Stomach smooth muscle (tissue), 2 donors: ENCODE measurements at regions not wholly inside any gene's neighbourhood (a gene's known extent, or its start where the extent isn't known, plus 50 kb on each side); places are given as distances from the start of the nearest gene placed in this dataset.
A peak's percentile ranks its signal among the peaks of the same experiment; 100 is the strongest.

Experiments
- H3K27ac ChIP-seq: one replicate; pipeline ENCODE4 v1.7.0; 2013; ENCODE audit warnings: mild to moderate bottlenecking, low read length, inconsistent platforms
- H3K27me3 ChIP-seq, 2 donors: one replicate each; pipeline ENCODE4 v1.7.0; 2013; ENCODE audit warnings: low read length in 2 of 2; ENCODE audit not compliant: insufficient read depth in 2 of 2, control insufficient read depth in 1 of 2
- H3K36me3 ChIP-seq, 2 donors: one replicate each; pipeline ENCODE4 v1.7.0; 2013; ENCODE audit warnings: low read length in 2 of 2; ENCODE audit not compliant: control insufficient read depth in 2 of 2, insufficient read depth in 2 of 2
- H3K4me1 ChIP-seq: one replicate; pipeline ENCODE4 v1.7.0; 2013; ENCODE audit warnings: low read length; ENCODE audit not compliant: control insufficient read depth, insufficient read depth
- H3K4me3 ChIP-seq, 2 donors: one replicate each; pipeline ENCODE4 v1.7.0; 2013; ENCODE audit warnings: low read length in 2 of 2
- H3K9ac ChIP-seq, 2 donors: one replicate each; pipeline ENCODE4 v1.7.0; 2013; ENCODE audit warnings: low read length in 2 of 2, mild to moderate bottlenecking in 1 of 2
- H3K9me3 ChIP-seq, 2 donors: one replicate each; pipeline ENCODE4 v1.7.0; 2013; ENCODE audit warnings: low read length in 2 of 2; ENCODE audit not compliant: control insufficient read depth in 2 of 2
- donor health status: healthy.
- donor health status: Pancreatic carcinoma.

DNA sequence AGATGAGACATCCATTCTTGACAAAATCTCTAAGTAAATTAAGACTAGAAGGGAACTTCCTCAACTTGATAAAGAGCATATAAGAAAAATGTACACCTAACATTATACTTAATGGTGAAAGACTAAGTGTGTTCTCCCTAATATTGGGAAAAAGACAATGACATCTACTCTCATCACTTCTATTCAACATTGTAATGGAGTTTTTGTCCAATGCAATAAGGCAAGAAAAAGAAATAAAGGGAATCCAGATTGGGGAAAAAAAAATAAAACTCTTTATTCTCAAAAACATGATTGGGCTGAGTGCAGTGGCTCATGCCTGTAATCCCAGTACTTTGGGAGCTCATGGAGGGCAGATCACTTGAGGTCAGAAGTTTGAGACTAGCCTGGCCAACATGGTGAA, 131.1 kb upstream of the JUN start:
- H3K27ac ChIP-seq, result no peak overlapping the region
- H3K4me1 ChIP-seq, result no peaks in the 10 kb centered on the region
- H3K27me3 ChIP-seq, result no peaks in the 10 kb centered on the region
- no peak overlapping the region for H3K4me3 ChIP-seq
- no peaks in the 10 kb centered on the region for H3K36me3 ChIP-seq
- H3K9ac ChIP-seq, result no peak overlapping the region
- H3K9me3 ChIP-seq, result peaks cover 0 to 3% of the 10 kb centered on the region in 2 donors

- Histone ChIP-seq H3K36me3 (no peaks in the 10 kb centered on the region), H3K9ac (no peak overlapping the region), H3K27ac (no peak overlapping the region), H3K27me3 (no peaks in the 10 kb centered on the region), H3K9me3 (peaks cover 0 to 3% of the 10 kb centered on the region in 2 donors), H3K4me1 (peaks cover 6% of the 10 kb centered on the region), H3K4me3 (no peak overlapping the region)
These were observed 133.6 kb upstream of the JUN start for GRCh38 chr1:58917436-58917835.

DNA sequence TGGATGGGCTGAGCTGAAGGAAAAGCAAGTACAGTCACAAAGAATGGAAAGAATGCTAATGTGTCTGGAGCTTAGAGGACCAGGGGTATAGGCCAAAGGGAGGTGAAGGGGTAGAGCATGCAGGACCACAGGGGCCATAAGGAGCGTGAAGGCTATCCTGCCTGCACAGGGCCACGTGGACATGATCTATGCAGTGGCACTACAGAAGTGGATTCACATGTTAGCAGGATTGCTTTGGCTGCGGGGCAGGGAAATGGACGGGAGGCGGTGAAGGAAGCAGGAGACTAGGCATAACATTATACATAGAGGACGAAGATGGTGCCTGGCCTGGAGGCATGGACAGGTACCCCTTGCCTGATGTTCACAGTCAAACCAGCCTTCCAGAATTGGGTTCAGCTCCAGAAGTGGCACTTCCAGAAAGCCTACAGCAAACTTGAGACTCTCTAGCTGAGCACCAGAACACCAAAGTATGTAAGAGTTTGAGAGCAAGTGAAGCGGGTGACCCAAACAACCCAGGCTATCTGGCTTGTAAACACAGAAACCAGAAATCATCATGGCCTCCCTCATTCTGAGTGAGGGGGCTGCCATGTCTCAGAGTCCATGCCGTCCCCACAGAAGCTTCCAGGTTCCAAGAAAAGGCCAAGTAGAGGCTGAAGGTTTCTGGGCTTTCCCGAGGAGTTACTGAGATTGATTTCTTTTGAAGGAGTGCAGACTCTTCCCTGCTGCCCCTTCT, 135.5 kb upstream of the JUN start:
- H3K9ac ChIP-seq, result no peak overlapping the region
- peaks cover 0 to 3% of the 10 kb centered on the region in 2 donors for H3K9me3 ChIP-seq
- no peak overlapping the region for H3K4me3 ChIP-seq
- no peaks in the 10 kb centered on the region for H3K36me3 ChIP-seq
- no peak overlapping the region for H3K27ac ChIP-seq
- peaks cover 13% of the 10 kb centered on the region for H3K4me1 ChIP-seq
- no peaks in the 10 kb centered on the region for H3K27me3 ChIP-seq

DNA sequence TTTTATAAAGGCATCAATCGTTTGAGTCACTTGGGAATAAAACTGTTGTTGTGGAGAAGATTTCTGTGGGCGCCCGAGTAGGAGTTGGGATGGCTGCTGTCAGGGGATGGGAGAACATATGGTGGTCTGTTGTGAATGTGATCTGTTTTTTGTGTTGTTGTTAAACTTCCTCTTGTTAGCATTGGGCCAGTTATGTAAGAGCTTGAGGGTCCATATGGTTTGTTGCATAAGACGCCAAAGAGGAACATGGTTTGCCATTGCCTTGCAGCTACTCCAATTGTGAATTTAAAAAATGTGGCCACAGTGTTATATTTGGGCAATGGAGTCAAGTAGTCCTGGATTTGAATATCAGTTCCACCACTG, 136.1 kb upstream of the JUN start:
- Histone ChIP-seq H3K4me1 (peaks cover 13% of the 10 kb centered on the region), H3K9me3 (peaks cover 0 to 3% of the 10 kb centered on the region in 2 donors), H3K9ac (no peak overlapping the region), H3K27me3 (no peaks in the 10 kb centered on the region), H3K4me3 (no peak overlapping the region), H3K27ac (no peak overlapping the region), H3K36me3 (no peaks in the 10 kb centered on the region)

- peak overlapping the region; percentile 70 for H3K27ac ChIP-seq
- no peak overlapping the region for H3K9ac ChIP-seq
- no peaks in the 10 kb centered on the region for H3K27me3 ChIP-seq
- no peaks in the 10 kb centered on the region for H3K9me3 ChIP-seq
- H3K4me3 ChIP-seq, result no peak overlapping the region
- no peaks in the 10 kb centered on the region for H3K36me3 ChIP-seq
- H3K4me1 ChIP-seq, result peaks cover 13% of the 10 kb centered on the region
These were observed 137.5 kb upstream of the JUN start for GRCh38 chr1:58921342-58921741.

DNA sequence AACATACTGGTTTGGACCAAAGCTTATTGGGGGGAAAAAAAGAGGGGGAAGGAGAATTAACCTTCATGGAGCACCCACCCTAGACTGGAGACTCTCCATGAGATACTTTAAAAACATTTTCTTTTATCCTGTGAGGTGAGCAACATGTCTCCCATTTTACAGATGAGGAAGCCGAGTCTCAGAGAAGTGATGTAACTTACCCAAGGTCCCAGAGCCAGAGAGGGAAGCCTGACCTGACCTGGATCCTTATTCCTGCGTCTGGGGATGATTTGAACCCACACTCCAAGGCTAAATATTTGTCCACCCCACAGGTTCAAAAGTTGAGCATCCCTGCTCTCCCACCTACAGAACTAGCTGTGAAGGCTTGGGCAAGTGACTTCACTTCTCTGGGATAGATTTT, 137.9 kb upstream of the JUN start:
- Histone ChIP-seq H3K36me3 (no peaks in the 10 kb centered on the region), H3K9me3 (no peaks in the 10 kb centered on the region), H3K27me3 (no peaks in the 10 kb centered on the region), H3K4me1 (peaks cover 13% of the 10 kb centered on the region), H3K27ac (peak overlapping the region; percentile 70), H3K9ac (no peak overlapping the region), H3K4me3 (no peak overlapping the region)

- H3K36me3 ChIP-seq, result no peaks in the 10 kb centered on the region
- peak overlapping the region in 1 of 2 donors; percentile 36 for H3K9ac ChIP-seq
- H3K9me3 ChIP-seq, result no peaks in the 10 kb centered on the region
- H3K4me1 ChIP-seq, result peaks cover 14% of the 10 kb centered on the region
- peak overlapping the region; percentile 70 for H3K27ac ChIP-seq
- no peaks in the 10 kb centered on the region for H3K27me3 ChIP-seq
- H3K4me3 ChIP-seq, result peak overlapping the region in 1 of 2 donors; percentile 35
These were observed 138.6 kb upstream of the JUN start for GRCh38 chr1:58922302-58923089.

DNA sequence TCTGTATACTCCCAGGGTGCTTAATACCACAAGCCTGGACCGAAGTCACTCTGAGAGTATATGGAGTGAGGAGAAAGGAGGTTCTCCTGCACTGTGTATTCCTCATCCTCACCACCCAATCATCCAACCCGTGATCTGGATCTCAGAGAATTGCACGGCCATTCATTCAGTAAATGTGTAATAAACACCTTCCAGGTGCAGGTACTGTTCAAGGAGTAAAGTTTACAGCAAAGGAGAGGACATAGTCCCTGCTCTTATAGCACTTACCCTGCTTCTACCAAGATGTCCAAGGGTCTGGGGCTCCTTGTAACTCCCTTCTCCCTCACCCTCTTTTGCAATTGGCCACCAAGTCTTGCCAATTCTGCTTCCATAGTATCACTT, 139.2 kb upstream of the JUN start:
- Histone ChIP-seq H3K36me3 (no peaks in the 10 kb centered on the region), H3K4me3 (no peak overlapping the region), H3K9ac (no peak overlapping the region), H3K4me1 (peaks cover 16% of the 10 kb centered on the region), H3K27ac (peak overlapping the region; percentile 70), H3K27me3 (no peaks in the 10 kb centered on the region), H3K9me3 (no peaks in the 10 kb centered on the region)

DNA sequence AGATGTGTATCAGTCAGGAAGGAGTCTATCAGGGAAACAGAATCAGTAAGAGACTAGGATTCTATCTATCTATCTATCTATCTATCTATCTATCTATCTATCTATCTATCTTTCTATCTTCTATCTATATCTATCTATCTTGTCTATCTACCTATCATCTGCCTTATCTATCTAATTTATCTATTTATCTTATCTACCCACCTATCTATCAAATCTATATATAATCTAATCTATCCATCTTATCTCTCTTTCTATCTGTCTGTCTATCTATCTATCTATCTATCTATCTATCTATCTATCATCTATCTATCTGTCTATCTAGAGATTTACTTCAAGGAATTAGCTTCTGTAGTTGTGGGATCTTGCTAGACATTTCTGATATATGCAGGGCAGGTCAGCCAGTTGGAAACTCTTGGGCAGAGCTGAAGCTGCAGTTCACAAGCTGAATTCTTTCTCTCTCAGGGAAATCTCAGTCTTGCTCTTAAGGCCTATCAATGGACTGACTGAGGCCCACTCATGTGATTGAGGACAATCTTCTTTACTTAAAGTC, 140.2 kb upstream of the JUN start:
- no peak overlapping the region for H3K4me3 ChIP-seq
- no peaks in the 10 kb centered on the region for H3K9me3 ChIP-seq
- H3K4me1 ChIP-seq, result peaks cover 16% of the 10 kb centered on the region
- H3K27ac ChIP-seq, result no peak overlapping the region
- H3K36me3 ChIP-seq, result no peaks in the 10 kb centered on the region
- H3K9ac ChIP-seq, result no peak overlapping the region
- H3K27me3 ChIP-seq, result no peaks in the 10 kb centered on the region

- no peaks in the 10 kb centered on the region for H3K9me3 ChIP-seq
- no peaks in the 10 kb centered on the region for H3K27me3 ChIP-seq
- H3K27ac ChIP-seq, result no peak overlapping the region
- H3K36me3 ChIP-seq, result no peaks in the 10 kb centered on the region
- no peak overlapping the region for H3K4me3 ChIP-seq
- H3K4me1 ChIP-seq, result peaks cover 16% of the 10 kb centered on the region
- H3K9ac ChIP-seq, result no peak overlapping the region
These were observed 141.0 kb upstream of the JUN start for GRCh38 chr1:58924821-58925220.

DNA sequence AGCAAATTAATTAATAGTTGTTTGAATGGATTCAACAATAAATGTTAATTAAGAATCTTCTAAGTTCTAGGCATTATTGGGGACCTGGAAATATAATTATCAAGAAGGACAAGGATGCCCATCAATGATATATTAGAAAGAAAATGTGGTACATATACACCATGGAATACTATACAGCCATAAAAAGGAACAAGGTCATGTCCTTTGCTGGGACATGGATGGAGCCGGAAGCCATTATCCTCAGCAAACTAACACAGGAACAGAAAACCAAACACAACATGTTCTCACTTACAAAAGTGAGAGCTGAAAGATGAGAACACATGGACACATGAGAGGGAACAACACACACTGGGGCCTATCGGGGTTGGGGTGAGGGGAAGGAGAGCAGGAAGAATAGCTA, 141.4 kb upstream of the JUN start:
- no peak overlapping the region for H3K4me3 ChIP-seq
- H3K4me1 ChIP-seq, result peaks cover 16% of the 10 kb centered on the region
- no peak overlapping the region for H3K27ac ChIP-seq
- no peak overlapping the region for H3K9ac ChIP-seq
- no peaks in the 10 kb centered on the region for H3K9me3 ChIP-seq
- H3K27me3 ChIP-seq, result no peaks in the 10 kb centered on the region
- no peaks in the 10 kb centered on the region for H3K36me3 ChIP-seq
